NT2/D1 (cell line): ENCODE measurements at regions not wholly inside any gene's neighbourhood (a gene's known extent, or its start where the extent isn't known, plus 50 kb on each side); places are given as distances from the start of the nearest gene placed in this dataset.

ENCODE experiments used
- SUZ12 ChIP-seq: IDR thresholded peaks from 2 replicates; pipeline ENCODE4 v1.6.1; 2011; ENCODE audit not compliant: insufficient read length, insufficient read depth; ENCODE audit errors: extremely low read depth
- YY1 ChIP-seq: IDR thresholded peaks from 2 replicates; pipeline ENCODE4 v1.6.1; 2011; ENCODE audit not compliant: insufficient read length, insufficient read depth
- ZNF274 ChIP-seq: IDR thresholded peaks from 2 replicates; pipeline ENCODE4 v1.6.1; 2011; ENCODE audit warnings: mild to moderate bottlenecking, low read depth, low read length

- TF ChIP-seq YY1 (no peak), ZNF274 (no peak), SUZ12 (no peak)
Measured at GRCh38 chr9:88820055-88820454, 171.2 kb upstream of the S1PR3 start.
